ENCODE measurements at regions not wholly inside any gene's neighbourhood (a gene's known extent, or its start where the extent isn't known, plus 50 kb on each side); places are given as distances from the start of the nearest gene placed in this dataset.

DNA sequence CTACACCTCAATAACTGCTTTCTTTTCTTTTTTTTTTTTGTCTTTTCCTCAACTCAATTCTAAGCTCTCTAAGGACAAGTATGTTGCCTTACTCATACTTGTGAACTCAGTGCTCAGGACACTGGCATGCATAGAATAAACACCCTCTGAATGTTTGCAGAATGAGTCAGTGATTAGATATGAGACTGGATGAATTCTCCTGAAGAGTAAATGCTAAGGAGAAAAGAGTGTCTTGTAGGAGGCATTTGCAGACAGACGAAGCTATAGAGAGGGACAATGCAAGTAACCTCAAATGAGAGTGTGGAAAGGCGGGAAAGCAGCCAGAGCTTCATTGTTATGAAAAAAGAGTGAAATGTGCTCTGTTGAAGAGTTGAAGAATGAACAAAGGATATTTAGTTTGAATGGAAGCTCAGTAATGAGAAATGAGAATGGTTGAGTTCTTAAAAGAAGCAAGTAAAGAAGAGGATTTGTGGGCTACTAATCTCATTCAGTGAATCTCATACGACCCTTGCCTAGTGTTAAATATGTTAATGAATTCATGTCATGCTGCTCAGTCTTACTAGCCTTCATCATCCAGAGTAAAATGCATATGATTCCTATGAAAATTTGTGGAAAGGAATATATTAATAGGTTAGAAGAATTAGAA, 166.1 kb upstream of the DPYD start:
- Mint-ChIP-seq H3K9me3 (no peaks in the 10 kb centered on the region), H3K27ac (no peak overlapping the region), H3K4me3 (no peak overlapping the region), H3K4me1 (no peaks in the 10 kb centered on the region), H3K36me3 (no peaks in the 10 kb centered on the region)
- DNase-seq (ENCODE audit: low spot score in 2 of 2) (no peak), ATAC-seq (no peak)

DNA sequence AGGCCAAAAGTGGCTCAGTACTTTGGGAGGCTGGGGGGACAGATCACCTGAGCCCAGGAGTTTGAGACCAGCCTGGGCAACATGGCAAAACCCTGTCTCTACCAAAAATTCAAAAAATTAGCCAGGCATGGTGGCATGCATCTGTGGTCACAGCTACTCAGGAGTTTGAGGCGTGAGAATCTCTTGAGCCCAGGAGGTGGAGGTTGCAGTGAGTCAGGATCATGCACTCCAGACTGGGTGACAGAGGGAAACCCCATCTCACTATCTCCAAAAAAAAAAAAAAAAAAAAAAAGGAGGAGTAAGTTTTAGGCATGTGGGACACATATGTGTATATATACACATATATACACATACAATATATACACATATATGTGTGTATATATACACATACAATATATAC, 165.3 kb upstream of the DPYD start:
- DNase-seq (ENCODE audit: low spot score in 2 of 2) (no peak), ATAC-seq (no peak)
- Mint-ChIP-seq H3K36me3 (no peaks in the 10 kb centered on the region), H3K4me1 (no peaks in the 10 kb centered on the region), H3K4me3 (no peak overlapping the region), H3K9me3 (no peaks in the 10 kb centered on the region), H3K27ac (no peak overlapping the region)

DNA sequence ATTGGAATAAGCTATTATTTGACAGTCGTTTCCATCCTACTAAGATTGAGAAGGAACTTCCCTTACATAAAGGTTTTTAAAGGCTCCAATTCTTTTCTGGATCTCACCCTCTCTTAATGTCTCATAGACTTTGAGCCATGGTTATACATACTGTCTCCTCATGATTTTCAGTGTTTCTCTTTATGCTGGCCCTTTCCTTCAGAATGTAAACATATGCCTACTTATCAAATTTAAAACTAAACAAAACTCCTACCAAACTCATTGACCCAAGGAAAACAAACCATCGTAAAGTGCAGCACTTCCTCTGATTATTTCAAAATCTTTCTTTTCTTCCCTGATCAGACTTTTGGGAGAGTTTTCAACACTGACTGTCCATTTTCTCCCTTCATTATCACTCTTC, 163.4 kb upstream of the DPYD start:
- no peaks in the 10 kb centered on the region for H3K36me3 Mint-ChIP-seq
- DNase-seq (ENCODE audit: low spot score in 2 of 2): no peak
- H3K4me1 Mint-ChIP-seq: no peaks in the 10 kb centered on the region
- H3K4me3 Mint-ChIP-seq: no peak overlapping the region
- H3K27ac Mint-ChIP-seq: no peak overlapping the region
- H3K9me3 Mint-ChIP-seq: no peaks in the 10 kb centered on the region
- ATAC-seq: no peak

DNA sequence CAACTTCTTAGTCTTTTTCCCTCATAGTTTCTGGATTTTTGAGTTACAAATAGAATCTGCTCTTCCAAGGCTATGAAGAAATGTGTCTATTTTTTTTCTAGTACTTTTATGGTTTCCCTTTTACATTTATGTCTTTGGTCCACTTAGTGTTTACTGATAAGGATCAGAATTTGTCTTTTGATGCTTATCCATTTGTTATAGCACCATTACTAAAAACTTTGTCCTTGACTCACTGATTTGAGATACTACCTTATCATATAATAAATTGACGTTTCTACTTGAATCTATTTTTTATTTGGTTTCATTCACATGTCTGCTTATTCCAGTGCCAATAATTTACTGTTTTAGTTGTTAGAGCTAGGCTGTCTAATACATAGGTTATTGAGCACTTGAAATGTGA, 161.1 kb upstream of the DPYD start:
- Mint-ChIP-seq H3K9me3 (no peaks in the 10 kb centered on the region), H3K4me1 (no peaks in the 10 kb centered on the region), H3K4me3 (no peak overlapping the region), H3K36me3 (no peaks in the 10 kb centered on the region), H3K27ac (no peak overlapping the region)
- no peak for ATAC-seq
- DNase-seq (ENCODE audit: low spot score in 2 of 2): no peak

DNA sequence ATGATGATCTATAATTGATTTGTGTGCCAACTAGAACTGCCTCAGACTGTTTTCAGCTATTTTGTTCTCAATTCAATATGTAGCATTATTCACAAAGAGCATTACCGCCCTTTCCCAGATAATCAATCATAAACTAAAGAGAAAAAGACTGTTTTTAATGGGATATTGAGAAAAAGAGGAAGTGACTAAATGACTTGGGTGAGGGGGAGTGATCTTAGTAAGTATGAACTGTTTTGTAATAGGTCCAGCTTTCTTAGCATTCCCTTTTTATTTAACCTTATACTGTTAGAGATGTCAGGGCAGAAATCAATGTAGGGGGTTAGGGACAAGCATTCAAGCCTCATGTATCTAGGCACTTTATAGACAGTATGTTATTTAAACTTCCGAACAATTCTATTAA, 157.8 kb upstream of the DPYD start:
- DNase-seq (ENCODE audit: low spot score in 2 of 2) (no peak), ATAC-seq (no peak)
- Mint-ChIP-seq H3K36me3 (no peaks in the 10 kb centered on the region), H3K27ac (no peak overlapping the region), H3K4me3 (no peak overlapping the region), H3K4me1 (no peaks in the 10 kb centered on the region), H3K9me3 (no peaks in the 10 kb centered on the region)

DNA sequence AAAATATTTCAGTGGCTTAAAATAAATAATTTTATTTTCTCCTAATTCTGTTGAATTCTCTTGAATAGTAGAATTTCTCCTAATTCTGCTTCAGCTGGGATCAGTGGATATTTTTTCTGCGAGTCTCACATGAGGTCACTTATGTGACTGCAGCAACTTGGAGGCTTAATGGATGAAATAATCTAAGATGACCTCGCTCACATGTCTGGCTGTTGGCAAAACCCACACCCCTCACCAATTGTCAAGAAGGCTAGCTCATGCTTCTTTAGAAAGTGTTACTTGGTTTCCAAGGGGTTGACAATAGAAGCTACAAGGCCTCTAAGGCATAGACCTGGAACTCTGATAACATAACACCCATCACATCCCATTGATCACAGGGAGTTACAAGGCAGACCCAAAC, 156.9 kb upstream of the DPYD start:
- Mint-ChIP-seq H3K9me3 (no peaks in the 10 kb centered on the region), H3K4me3 (no peak overlapping the region), H3K27ac (no peak overlapping the region), H3K4me1 (no peaks in the 10 kb centered on the region), H3K36me3 (no peaks in the 10 kb centered on the region)
- ATAC-seq (no peak), DNase-seq (ENCODE audit: low spot score in 2 of 2) (no peak)

DNA sequence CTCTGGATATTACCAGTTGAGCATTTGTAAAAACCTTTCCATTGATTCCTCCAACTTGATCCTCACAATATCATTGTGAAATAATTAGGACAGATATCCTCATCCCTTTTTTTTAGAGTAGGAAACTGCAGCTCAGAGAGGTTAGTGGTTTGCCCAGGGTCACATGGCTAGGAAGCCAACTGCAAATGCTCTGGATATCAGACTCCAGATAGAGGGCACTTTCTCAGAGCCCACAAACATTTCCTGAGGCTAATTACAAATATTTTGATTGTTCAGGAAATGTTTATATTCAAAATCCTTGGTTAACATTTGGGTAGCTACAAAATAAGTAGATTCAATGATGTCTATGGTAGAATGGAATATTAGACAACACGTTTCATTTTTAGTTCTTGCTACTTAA, 154.8 kb upstream of the DPYD start:
- Mint-ChIP-seq H3K36me3 (no peaks in the 10 kb centered on the region), H3K4me1 (no peaks in the 10 kb centered on the region), H3K4me3 (no peak overlapping the region), H3K9me3 (no peaks in the 10 kb centered on the region), H3K27ac (no peak overlapping the region)
- no peak for ATAC-seq
- DNase-seq (ENCODE audit: low spot score in 2 of 2): no peak

DNA sequence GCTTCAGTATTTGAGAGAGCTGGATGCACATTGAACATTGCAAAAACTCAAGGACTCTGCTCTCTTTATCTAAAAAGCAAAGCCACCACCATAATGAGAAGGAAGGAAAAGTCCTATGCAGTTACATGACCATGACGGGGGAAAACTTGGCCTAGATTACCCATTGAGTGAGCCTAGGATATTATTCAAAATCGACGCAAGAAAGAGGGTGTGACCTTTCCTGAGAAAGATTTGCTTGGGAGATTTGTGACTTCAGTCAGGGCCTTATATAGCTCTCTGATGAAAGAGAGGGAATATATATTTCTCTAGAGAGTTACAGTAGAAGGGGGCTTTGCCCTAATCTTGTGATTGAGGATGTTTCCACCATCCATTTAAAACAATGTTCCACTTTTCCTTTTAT, 153.0 kb upstream of the DPYD start:
- H3K27ac Mint-ChIP-seq: no peak overlapping the region
- no peak for ATAC-seq
- H3K9me3 Mint-ChIP-seq: no peaks in the 10 kb centered on the region
- no peak for DNase-seq (ENCODE audit: low spot score in 2 of 2)
- no peaks in the 10 kb centered on the region for H3K4me1 Mint-ChIP-seq
- H3K36me3 Mint-ChIP-seq: no peaks in the 10 kb centered on the region
- no peak overlapping the region for H3K4me3 Mint-ChIP-seq

DNA sequence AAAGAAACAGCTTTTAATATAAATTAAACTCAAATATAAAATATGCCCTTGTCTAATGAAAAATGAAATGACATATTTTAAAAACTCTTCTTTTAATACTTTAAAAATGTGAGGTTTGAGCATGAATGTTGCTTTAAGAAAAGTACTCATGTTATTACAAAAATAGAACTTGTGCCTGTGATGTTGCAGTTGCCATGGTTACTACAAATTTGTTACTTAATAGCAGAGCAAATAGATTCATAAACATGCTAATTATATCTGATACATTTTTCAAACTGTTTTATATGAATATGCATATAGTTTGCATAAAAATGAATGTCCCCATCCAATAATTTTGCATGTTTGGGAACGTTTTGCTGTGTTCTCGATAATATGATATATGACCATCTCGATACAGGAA, 152.3 kb upstream of the DPYD start:
- Mint-ChIP-seq H3K36me3 (no peaks in the 10 kb centered on the region), H3K4me3 (no peak overlapping the region), H3K9me3 (no peaks in the 10 kb centered on the region), H3K4me1 (no peaks in the 10 kb centered on the region), H3K27ac (no peak overlapping the region)
- DNase-seq (ENCODE audit: low spot score in 2 of 2): no peak
- ATAC-seq: no peak

DNA sequence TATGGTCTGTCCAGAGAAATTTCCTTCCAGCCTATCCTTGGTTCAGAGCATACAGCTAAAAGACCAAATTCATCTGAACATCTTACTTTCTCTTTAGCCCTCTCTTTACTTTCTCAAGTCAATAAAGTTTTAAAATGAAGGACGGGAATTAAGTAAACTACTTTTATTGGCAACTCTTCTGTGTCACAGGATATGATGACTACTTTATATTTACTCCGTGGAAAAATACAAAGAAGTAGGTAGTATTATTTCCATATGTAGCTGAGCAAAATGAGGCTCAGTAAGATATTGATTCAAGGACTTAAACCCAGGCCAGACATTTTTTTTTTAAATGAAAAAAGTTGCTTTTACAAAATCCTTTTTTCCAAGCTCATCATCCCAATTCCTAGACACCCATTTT, 151.2 kb upstream of the DPYD start:
- DNase-seq (ENCODE audit: low spot score in 2 of 2): no peak
- H3K36me3 Mint-ChIP-seq: no peaks in the 10 kb centered on the region
- no peak for ATAC-seq
- no peak overlapping the region for H3K4me3 Mint-ChIP-seq
- no peaks in the 10 kb centered on the region for H3K4me1 Mint-ChIP-seq
- H3K9me3 Mint-ChIP-seq: no peaks in the 10 kb centered on the region
- no peak overlapping the region for H3K27ac Mint-ChIP-seq

DNA sequence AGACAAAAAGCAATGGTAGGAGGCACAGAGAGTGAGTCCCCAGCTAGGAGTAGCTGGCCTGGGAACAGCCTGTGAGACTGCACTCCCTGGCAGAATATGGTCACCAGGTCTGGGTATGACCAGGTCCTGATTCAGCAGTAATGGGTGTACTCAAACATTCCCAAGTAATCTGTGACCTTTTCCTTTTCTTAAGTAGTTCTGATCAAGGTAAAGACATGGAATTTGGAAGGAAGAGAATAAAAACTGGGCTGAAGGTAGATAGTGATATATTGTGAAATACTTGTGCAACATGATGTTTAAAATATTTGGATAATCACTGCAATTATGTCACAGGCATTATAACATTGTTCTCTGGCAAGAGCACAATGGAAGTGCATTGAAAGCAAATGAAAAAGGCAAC, 147.2 kb upstream of the DPYD start:
- H3K9me3 Mint-ChIP-seq: no peaks in the 10 kb centered on the region
- H3K4me1 Mint-ChIP-seq: no peaks in the 10 kb centered on the region
- no peaks in the 10 kb centered on the region for H3K36me3 Mint-ChIP-seq
- no peak overlapping the region for H3K4me3 Mint-ChIP-seq
- DNase-seq (ENCODE audit: low spot score in 2 of 2) (no peak), ATAC-seq (no peak)
- H3K27ac Mint-ChIP-seq: no peak overlapping the region

DNA sequence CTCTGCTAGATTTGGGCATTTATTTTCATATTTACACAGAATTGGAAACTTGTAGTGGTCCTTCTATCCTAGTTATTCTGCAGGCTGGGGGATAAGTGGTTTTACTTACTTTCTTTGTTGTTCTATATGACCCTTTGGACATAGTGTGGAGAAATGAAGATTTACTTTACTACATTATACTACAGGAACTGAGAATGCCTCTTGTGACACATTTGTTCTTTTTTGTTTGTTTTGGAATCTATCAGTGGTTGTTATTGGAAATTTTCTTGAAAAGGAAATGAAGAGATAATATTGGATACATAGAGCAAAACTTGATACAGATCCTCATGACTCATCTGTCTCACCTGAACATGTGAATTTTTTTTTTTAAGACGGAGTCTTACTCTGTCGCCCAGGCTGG, 146.1 kb upstream of the DPYD start:
- Mint-ChIP-seq H3K4me1 (no peaks in the 10 kb centered on the region), H3K27ac (no peak overlapping the region), H3K36me3 (no peaks in the 10 kb centered on the region), H3K4me3 (no peak overlapping the region), H3K9me3 (no peaks in the 10 kb centered on the region)
- DNase-seq (ENCODE audit: low spot score in 2 of 2) (no peak), ATAC-seq (no peak)

DNA sequence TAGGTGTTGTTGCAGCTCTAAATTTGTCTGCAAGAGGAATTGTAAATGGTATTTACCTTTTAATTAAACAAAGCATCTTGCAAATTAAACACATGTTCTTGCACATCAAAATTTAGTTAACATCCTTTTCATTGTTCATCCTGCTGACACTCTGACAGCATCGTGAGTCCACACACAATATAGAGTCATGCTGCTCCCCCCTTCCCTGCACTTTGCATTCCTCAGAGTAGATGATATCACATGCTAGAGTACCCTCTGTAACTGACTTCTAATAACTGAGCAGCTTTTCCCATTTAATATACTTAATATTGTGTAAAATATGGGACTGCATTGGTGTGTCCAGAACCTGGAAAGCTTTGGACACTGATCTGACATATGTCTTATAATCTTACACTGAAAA, 138.8 kb upstream of the DPYD start:
- H3K9me3 Mint-ChIP-seq: no peaks in the 10 kb centered on the region
- DNase-seq (ENCODE audit: low spot score in 2 of 2) (no peak), ATAC-seq (no peak)
- H3K27ac Mint-ChIP-seq: no peak overlapping the region
- peaks cover 2% of the 10 kb centered on the region for H3K4me1 Mint-ChIP-seq
- no peaks in the 10 kb centered on the region for H3K36me3 Mint-ChIP-seq
- H3K4me3 Mint-ChIP-seq: no peak overlapping the region

DNA sequence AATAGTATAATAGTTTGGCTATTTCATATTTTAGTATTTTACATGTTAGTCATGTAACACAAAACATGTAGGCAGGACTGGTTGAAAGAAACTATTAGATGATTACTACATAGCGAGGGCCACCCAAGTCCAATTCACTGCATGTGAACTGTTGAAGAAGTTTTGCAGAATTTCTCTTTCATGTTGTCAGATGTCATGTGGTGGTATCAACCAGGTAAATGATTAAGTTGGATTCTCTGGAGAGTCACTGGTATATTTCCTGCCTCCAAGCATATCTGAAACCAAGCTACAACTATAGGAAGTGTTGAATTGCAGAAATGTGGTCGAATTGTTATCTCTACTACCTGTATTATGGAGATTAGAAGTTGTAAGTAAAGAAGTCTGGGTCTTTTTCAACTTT, 137.8 kb upstream of the DPYD start:
- H3K27ac Mint-ChIP-seq: no peak overlapping the region
- no peak overlapping the region for H3K4me3 Mint-ChIP-seq
- H3K36me3 Mint-ChIP-seq: no peaks in the 10 kb centered on the region
- no peak for ATAC-seq
- peaks cover 6% of the 10 kb centered on the region for H3K4me1 Mint-ChIP-seq
- H3K9me3 Mint-ChIP-seq: no peaks in the 10 kb centered on the region
- DNase-seq (ENCODE audit: low spot score in 2 of 2): no peak

DNA sequence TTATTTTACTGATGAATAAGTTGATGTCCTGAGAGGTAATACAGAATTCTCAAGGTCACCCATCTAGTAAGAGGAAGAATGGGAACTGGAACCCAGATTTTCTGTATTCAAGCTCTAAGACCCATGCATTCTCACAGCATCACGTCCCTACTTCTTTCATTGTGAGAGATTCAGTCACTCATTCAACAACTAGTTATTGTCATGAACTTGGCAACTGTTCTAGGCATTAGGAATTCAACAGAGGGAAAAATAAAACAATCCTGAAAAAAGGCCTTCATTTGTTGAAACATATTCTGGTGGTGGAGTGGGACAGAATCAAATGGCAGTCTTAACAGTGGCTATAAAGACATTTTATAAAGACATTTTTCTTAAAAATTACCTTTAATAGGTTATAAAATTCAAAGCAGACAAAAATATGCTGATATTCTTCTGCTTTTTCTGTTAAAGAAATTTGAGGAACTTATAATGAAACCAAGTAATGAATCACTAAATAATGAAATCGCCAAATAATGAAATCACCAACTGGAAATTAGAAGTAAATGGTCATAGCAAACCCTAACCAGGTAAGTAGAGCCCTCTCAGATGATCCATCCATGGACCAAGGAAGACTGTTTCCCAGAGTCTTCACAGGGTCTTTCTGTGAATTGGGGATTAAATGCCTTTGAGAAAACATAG, 136.5 kb upstream of the DPYD start:
- Mint-ChIP-seq H3K9me3 (no peaks in the 10 kb centered on the region), H3K4me3 (no peak overlapping the region), H3K4me1 (peaks cover 18% of the 10 kb centered on the region), H3K36me3 (peaks cover 7% of the 10 kb centered on the region), H3K27ac (no peak overlapping the region)
- DNase-seq (ENCODE audit: low spot score in 2 of 2) (no peak), ATAC-seq (no peak)

DNA sequence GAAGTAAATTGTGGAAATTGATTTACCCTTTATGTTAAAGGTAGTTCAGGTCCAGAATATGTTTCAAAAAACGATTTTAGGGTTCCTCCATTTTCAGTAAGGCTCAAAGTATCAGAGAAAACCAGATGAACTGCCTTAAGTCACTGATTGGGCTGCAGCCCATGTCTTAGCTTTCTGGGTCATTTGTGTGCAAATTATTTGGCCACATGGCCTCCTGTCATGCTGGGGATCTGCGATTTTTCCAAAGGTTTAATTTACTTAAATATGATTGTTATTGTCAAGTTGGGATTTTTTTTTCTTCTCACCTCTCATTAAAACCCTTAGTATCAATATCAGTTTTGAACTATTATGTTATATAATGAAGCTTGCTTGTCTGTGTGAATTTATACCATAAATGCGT, 135.9 kb upstream of the DPYD start:
- Mint-ChIP-seq H3K4me3 (no peak overlapping the region), H3K4me1 (peaks cover 18% of the 10 kb centered on the region), H3K36me3 (peaks cover 7% of the 10 kb centered on the region)

DNA sequence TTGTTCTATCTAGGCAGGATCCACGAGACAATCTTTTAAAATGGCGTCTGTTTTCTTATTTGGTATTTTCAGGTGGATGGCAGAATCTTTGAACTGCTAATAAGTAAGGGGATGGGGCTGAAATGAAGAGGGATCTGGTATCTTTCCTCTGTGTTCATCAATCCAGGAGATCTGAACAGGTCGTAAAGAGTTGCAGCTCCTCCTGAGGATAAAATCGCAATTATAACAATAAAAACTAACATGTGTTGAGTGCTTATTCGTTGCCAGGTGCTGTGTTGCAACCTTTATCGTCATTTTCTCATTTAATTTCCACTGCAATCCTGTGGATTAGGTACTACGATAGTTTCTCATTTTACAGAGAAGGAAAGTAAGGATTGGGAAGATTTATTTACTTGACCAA, 134.6 kb upstream of the DPYD start:
- ATAC-seq (no peak), DNase-seq (ENCODE audit: low spot score in 2 of 2) (no peak)
- H3K27ac Mint-ChIP-seq: no peak overlapping the region
- H3K9me3 Mint-ChIP-seq: no peaks in the 10 kb centered on the region
- peaks cover 18% of the 10 kb centered on the region for H3K4me1 Mint-ChIP-seq
- no peak overlapping the region for H3K4me3 Mint-ChIP-seq
- H3K36me3 Mint-ChIP-seq: peaks cover 7% of the 10 kb centered on the region

More for the DNA sequence above, 135.9 kb upstream of the DPYD start:
- Mint-ChIP-seq H3K27ac (no peak overlapping the region), H3K9me3 (no peaks in the 10 kb centered on the region)
- DNase-seq (ENCODE audit: low spot score in 2 of 2) (no peak), ATAC-seq (no peak)
